Ovary (tissue), 7 donors: ENCODE measurements at regions not wholly inside any gene's neighbourhood (a gene's known extent, or its start where the extent isn't known, plus 50 kb on each side); places are given as distances from the start of the nearest gene placed in this dataset.

Experiments
- DNase-seq, 5 donors: peaks; one replicate each; pipeline ENCODE4 v3.0.0-alpha.2; 2019 to 2020
- H3K27ac ChIP-seq, 2 donors: fragments of 200-600 bp; one replicate each; pipeline versions ENCODE4 v1.5.1 to v1.8.0; 2019 to 2022
- H3K27me3 ChIP-seq: fragments of 200-600 bp; one replicate; pipeline ENCODE4 v1.8.0; 2022
- H3K36me3 ChIP-seq: fragments of 200-600 bp; sonication (generic); one replicate; pipeline ENCODE4 v1.5.1; 2019
- H3K4me1 ChIP-seq: one replicate; pipeline ENCODE4 v1.8.1; 2013; ENCODE audit warnings: mild to moderate bottlenecking, moderate library complexity; ENCODE audit not compliant: insufficient read depth
- H3K4me3 ChIP-seq: fragments of 200-600 bp; sonication (generic); one replicate; pipeline ENCODE4 v1.5.1; 2017
- H3K9me3 ChIP-seq, 2 donors: fragments of 200-600 bp in 1 of 2; sonication (generic) in 1 of 2; one replicate each; pipeline versions ENCODE4 v1.5.1 to v1.8.1; 2013 to 2019; ENCODE audit warnings: mild to moderate bottlenecking in 1 of 2, moderate library complexity in 1 of 2
- EP300 ChIP-seq: sonication (generic); formaldehyde crosslinking; IDR thresholded peaks from one replicate; pipeline ENCODE4 v1.6.1; 2017; ENCODE audit warnings: antibody characterized with exemption
- POLR2A ChIP-seq: fragments of 450-650 bp; IDR thresholded peaks from one replicate; pipeline ENCODE4 v1.6.1; 2017; ENCODE audit warnings: antibody characterized with exemption, mild to moderate bottlenecking, moderate library complexity
- WGBS, 3 donors: extraction: QIAGEN DNeasy Blood & Tissue Kit in 1 of 3; methylation state at CpG; one replicate each; pipeline versions ENCODE4 v1.1.5 to v1.1.7; 2013 to 2017; 5-methylcytosine and 5-hydroxymethylcytosine counted together
- intact Hi-C, 4 donors: fragments of 100-400 bp; cut with DNase I; formaldehyde crosslinking; loops; one replicate each; pipeline versions ENCODE4 v1.11.0 to v1.15.1; 2022 to 2023
- TF ChIP-seq, protein P1 (sequence below), 3 donors: fragments of 450-650 bp in 2 of 3; fragments of 200-600 bp in 1 of 3; IDR thresholded peaks; one replicate each; pipeline versions ENCODE4 v1.5.1 to v1.8.0; 2016 to 2022; ENCODE audit warnings: antibody characterized with exemption in 3 of 3, mild to moderate bottlenecking in 1 of 3
- donor health status: DM: no; HTN: no; CAD: no; lungs with moderate emphysema.
- donor health status: DM: no; HTN: no; CAD: no.
- donor health status: Bipolar disorder and iron deficiency.
- donor health status: DM: no; HTN: no; CAD: no.
- donor health status: DM: yes; HTN: yes; CAD: no.

DNA sequence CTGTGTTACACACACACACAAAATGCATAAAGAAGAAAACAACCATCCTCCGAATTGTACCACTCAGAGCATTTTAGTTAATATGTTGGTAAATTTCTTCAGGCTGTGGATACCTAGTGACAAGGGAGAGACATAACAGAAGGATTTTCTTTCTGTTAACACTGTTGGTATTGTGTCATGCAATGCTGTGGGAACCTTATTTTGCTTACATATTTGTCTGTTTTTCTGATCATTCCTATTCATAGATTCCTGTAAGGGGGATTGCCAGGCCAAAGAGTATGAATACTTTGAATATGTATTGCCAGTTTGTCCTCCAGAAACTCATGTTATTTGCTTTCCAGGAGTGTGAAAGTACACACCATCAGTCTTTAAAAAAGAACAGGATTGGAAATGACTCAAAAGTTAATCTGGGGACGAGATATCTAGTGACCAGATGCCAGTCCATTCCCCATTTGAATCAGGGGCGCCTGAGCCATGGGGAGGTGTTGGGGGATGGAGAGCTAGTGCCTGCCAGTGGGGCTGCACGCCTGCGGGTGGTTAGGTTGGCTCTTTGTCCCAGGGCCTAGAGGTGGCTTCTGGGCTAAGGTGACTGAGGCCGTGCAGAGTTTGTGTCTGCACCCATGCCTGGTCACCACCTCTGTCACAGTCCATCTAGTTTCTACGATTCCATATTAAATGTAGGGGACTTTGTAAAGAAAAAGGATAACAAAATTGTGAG is 142.0 kb downstream of the PTPN20 start:
- TF ChIP-seq EP300 (no peak), POLR2A (no peak)
- TF ChIP-seq, protein P1, sequence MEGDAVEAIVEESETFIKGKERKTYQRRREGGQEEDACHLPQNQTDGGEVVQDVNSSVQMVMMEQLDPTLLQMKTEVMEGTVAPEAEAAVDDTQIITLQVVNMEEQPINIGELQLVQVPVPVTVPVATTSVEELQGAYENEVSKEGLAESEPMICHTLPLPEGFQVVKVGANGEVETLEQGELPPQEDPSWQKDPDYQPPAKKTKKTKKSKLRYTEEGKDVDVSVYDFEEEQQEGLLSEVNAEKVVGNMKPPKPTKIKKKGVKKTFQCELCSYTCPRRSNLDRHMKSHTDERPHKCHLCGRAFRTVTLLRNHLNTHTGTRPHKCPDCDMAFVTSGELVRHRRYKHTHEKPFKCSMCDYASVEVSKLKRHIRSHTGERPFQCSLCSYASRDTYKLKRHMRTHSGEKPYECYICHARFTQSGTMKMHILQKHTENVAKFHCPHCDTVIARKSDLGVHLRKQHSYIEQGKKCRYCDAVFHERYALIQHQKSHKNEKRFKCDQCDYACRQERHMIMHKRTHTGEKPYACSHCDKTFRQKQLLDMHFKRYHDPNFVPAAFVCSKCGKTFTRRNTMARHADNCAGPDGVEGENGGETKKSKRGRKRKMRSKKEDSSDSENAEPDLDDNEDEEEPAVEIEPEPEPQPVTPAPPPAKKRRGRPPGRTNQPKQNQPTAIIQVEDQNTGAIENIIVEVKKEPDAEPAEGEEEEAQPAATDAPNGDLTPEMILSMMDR (IDR thresholded peaks at IDR 0.05): no peak
- 74 to 84% (median 83%) methylated on average over 7 of the region's 7 CpGs for WGBS, 3 donors
- Histone ChIP-seq H3K4me1 (no peaks in the 10 kb centered on the region), H3K36me3 (no peaks in the 10 kb centered on the region), H3K27me3 (no peaks in the 10 kb centered on the region), H3K9me3 (no peaks in the 10 kb centered on the region), H3K27ac (no peak overlapping the region), H3K4me3 (no peak overlapping the region)
- intact Hi-C loops: no loop called here
- DNase-seq: no peak

DNA sequence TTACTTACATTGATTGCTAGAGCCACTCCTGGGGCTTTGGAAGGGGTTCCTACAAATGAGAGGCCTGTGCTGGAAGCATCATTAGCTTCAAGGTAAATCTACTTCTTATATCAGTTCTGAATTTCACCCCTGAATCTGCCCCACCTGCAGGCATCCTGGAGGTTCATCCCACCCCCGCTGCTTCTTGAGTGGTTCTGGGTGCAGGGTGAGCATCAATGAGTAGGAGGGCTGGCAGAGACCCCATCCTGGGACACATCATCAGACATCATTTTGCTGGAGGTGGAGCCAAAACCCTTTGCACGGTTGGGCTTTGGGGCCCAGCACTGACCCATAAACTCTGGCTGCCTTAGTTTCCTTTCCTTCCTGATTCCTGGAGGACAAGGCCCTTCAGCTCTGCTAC is 143.7 kb downstream of the PTPN20 start:
- 76 to 86% (median 80%) methylated on average over 2 of the region's 2 CpGs for WGBS, 3 donors
- intact Hi-C loops: no loop called here
- Histone ChIP-seq H3K27ac (no peak overlapping the region), H3K4me1 (no peaks in the 10 kb centered on the region), H3K36me3 (no peaks in the 10 kb centered on the region), H3K27me3 (no peaks in the 10 kb centered on the region), H3K9me3 (no peaks in the 10 kb centered on the region), H3K4me3 (no peak overlapping the region)
- TF ChIP-seq EP300 (no peak), POLR2A (no peak)
- TF ChIP-seq, protein P1 (IDR thresholded peaks at IDR 0.05): no peak
- DNase-seq: no peak

DNA sequence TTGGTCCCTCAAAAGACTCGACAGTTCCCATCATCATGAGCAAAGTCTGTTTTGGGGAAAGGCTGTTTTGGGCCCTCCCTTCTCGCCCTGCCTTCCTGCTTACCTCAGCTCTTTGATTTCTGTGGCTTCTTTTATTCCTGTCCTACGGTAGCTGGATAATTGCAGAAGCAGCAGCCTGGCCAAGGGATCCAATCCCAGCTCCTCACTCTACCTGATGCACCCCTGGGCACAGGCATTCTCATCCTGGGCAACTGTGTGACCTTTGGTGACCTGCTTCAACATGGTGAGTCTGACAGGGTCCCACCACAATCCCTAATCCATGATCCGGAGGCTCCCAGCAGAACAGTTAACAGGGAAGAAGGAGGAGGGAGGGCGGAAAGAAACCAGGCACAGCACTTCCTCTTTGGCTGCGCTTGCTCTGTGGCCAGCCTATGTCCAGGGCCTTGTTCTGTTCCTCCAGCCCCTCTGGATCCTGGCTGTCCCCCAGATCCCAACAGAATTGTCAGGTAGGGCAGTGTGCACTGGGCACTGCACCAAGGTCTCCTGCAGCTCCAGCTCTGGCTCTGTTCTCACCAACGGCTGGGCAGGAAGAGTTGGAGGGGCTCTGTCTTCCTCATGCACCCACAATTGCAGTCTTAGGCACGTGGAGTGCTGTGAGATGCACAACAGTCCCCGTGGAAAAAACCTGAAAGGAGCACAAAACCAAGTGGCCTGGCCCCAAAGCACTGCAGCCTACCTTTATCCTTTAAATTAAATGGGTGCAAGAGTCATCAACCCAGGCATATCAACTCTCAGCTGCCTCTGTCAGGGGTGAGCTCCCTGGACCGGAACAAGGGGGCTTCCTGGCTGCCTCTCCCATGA is 144.4 kb downstream of the PTPN20 start:
- 74 to 83% (median 80%) methylated on average over 10 of the region's 10 CpGs for WGBS, 3 donors
- Histone ChIP-seq H3K4me1 (no peaks in the 10 kb centered on the region), H3K27me3 (no peaks in the 10 kb centered on the region), H3K27ac (no peak overlapping the region), H3K36me3 (no peaks in the 10 kb centered on the region), H3K9me3 (no peaks in the 10 kb centered on the region), H3K4me3 (no peak overlapping the region)
- intact Hi-C loops: no loop called here
- no peak for DNase-seq
- TF ChIP-seq POLR2A: no peak
- TF ChIP-seq, protein P1 (IDR thresholded peaks at IDR 0.05): no peak
- TF ChIP-seq EP300: no peak

DNA sequence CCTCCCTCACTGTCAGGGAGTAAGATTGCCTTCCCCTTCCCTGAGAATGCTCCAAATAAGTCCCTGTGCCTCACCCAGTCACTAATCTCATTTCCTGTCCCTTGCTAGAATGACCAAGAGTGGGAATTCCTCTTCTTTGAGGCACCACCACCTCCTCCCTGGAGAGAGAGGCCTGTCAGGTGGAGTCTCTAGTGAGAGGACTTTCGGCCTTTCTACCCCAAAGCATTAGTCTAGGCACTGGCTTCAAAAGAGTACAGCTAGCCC is 145.0 kb downstream of the PTPN20 start:
- H3K27me3 ChIP-seq: no peaks in the 10 kb centered on the region
- 94 to 100% (median 94%) methylated on average over 1 of the region's 1 CpG for WGBS, 3 donors
- no peak overlapping the region for H3K4me3 ChIP-seq
- H3K27ac ChIP-seq: no peak overlapping the region
- intact Hi-C loops: no loop called here
- no peaks in the 10 kb centered on the region for H3K9me3 ChIP-seq
- no peaks in the 10 kb centered on the region for H3K36me3 ChIP-seq
- DNase-seq: no peak
- TF ChIP-seq, protein P1 (IDR thresholded peaks at IDR 0.05): no peak
- TF ChIP-seq POLR2A (no peak), EP300 (no peak)
- no peaks in the 10 kb centered on the region for H3K4me1 ChIP-seq
